GM12872 (cell line): ENCODE measurements at regions not wholly inside any gene's neighbourhood (a gene's known extent, or its start where the extent isn't known, plus 50 kb on each side); places are given as distances from the start of the nearest gene placed in this dataset.
A peak's percentile ranks its signal among the peaks of the same experiment; 100 is the strongest.

Experiments used
- TF ChIP-seq, protein P1 (sequence below): IDR thresholded peaks from 3 replicates; pipeline ENCODE4 v1.5.1; 2011; ENCODE audit warnings: low read depth, mild to moderate bottlenecking, low read length, moderate library complexity; ENCODE audit not compliant: insufficient read depth

DNA sequence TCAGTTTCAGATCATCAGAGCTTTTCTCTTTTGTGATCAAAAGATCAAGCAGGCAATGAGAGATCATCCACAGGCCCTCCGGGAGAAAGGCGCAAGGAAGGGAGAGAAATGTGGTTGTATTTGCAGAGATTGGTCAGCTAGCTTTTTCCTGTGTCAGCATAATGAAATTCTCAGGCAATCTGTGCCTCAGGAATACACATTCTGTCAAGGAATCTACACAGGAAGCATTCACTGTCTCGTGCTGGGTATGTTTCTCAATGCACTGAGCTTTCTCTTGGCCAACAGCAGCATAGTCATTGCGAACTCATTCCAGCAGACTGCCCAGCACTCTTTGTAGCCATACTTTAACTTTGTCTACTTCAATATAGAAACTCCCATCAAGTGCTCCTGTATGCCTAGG, 413.7 kb downstream of the PPP3CA start:
- TF ChIP-seq, protein P1, sequence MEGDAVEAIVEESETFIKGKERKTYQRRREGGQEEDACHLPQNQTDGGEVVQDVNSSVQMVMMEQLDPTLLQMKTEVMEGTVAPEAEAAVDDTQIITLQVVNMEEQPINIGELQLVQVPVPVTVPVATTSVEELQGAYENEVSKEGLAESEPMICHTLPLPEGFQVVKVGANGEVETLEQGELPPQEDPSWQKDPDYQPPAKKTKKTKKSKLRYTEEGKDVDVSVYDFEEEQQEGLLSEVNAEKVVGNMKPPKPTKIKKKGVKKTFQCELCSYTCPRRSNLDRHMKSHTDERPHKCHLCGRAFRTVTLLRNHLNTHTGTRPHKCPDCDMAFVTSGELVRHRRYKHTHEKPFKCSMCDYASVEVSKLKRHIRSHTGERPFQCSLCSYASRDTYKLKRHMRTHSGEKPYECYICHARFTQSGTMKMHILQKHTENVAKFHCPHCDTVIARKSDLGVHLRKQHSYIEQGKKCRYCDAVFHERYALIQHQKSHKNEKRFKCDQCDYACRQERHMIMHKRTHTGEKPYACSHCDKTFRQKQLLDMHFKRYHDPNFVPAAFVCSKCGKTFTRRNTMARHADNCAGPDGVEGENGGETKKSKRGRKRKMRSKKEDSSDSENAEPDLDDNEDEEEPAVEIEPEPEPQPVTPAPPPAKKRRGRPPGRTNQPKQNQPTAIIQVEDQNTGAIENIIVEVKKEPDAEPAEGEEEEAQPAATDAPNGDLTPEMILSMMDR = no peak

DNA sequence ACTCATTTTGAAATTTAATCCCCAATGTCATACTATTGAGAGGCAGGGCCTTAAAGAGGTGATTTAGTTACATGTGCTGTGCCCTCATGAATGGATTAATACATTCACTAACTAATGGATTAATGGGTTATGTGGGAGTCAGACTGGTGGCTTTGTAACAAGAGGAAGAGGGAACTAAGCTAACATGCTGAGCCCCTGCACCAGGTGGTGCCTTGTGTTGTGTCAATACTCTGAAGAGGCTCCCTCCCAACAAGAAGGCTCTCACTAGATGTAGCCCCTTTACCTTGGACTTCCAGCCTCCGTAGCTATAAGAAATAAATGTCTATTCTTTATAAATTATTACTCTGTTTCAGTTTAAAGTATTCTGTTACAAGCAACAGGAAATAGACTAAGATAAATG, 411.9 kb upstream of the EMCN start:
- TF ChIP-seq, protein P1 = no peak

DNA sequence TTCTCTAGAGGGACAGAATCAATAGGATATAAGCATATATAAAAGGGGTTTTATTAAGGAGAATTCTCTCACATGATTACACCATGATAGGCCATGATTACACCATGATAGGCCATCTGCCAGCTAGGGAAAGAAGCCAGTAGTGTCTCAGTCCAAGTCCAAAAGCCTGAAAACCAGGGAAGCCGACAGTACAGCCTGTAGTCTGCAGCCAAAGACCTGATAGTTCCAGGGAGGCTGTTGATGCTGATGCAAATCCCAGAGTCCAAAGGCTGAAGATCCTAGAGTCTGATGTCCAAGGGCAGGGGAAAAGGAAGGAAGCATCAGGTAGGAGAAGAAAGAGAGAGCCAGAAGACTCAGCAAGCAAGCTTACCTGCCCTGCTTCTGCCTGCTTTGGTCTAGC, 411.3 kb upstream of the EMCN start:
- TF ChIP-seq, protein P1 = no peak

DNA sequence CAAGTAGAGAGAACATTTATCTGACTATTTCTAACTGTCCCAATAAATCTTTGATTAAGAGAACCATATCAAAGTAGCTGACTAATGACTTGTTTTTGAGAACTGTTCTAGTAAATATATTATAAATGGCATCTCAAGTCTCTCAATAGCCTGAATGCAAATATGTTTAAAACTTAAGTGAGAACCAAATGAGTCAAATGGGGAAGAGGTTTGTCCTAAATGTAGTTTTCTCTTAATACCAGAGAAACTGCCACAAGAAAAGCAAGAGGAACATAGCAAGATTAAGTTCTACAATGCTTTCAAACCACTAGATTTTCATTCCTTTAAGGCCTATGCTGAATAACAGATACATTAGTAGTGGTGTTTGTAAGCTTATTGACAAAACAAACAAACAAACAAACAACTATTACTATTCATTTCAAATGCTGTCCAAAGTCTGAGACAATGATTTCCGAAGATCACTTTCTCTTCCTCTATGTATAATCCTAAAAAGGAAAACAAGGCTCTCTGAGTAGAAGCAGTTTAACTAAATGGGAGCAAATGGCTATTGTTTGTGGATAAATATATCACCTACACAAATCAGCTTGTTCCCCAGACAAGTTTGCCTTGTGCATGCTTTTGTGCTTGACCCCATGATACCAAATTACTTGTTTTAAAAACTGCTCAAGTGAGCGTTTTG, 408.4 kb upstream of the EMCN start:
- TF ChIP-seq, protein P1 = no peak

DNA sequence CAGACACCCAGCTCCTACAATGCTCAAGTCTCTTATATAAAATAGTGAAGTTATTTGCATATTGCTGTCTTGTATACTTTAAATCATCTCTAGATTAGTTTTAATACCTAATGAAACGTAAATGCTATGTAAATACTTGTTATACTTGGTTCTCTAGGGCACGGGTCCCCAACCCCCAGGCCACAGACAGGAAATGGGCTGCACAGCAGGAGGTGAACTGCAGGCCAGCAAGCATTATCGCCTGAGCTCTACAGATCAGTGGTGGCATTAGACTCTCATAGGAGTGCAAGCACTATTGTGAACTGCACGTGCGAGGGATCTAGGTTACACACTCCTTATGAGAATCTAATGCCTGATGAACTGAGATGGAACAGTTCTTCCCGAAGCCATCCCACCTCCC, 395.9 kb upstream of the EMCN start:
- TF ChIP-seq, protein P1 = no peak

DNA sequence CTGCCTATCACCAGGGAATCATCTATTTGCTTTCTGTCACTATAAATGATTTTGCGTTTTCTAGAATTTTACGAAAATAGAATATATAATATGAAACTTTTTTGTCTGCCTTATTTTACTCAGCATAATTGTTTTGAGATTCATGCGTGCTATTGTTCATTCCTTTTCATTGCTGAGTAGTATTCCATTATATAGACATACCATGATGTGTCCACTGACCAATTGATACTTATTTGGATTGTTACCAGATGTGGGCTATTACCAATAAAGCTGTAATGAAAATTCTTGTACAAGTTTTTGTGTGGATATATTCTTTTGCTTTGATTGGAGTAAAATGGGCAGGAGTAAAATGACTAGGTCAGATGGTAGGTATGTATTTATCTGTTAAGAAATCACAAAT, 390.7 kb upstream of the EMCN start:
- TF ChIP-seq, protein P1 = no peak

DNA sequence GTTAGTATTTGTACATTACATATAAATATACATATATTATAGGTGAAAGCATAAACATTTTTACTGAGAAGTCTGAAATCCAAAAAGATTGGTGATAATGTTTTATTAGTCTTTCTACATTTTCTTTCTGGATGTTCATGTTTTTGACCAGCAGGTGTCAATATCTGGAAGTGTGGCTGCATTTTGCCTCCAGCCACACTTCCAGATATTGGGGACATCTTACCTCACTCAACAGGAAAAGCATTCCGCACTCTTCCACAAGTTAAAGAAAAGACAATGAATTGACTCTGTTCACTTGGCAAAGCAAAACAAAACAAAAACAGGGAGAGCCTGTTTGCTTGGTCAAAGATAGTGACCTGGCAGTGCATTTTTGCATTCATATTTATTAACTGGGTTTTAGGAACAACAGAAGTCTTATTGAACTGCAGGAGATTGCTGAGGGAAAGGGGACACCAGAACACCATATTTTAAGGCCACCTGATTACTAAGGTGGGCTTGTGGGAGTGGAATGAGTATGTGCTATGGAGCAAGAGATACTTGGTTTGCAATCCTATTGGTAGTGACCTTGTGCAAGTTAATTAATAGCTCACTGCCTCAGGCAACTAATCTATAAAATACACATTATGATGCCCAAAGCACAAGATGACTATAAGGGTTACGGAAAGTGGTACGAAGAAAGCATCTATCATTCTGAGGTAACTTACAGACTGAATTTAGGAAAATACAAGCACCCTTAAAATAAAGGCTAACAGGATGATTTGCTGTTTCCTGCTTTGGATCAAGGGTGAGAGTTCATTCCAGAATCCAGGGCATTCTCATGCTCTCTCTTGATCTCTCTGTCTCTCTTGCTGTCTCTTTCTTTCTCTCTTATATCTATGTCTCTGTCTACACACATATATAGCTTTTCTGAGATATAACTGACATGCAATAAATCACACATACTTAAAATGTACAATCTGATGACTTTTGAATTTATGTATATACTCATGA, 389.9 kb upstream of the EMCN start:
- TF ChIP-seq, protein P1 = peak; percentile 34; the same call in 2 of the 3 replicates
